Osteoblast (primary cell): ENCODE measurements at regions not wholly inside any gene's neighbourhood (a gene's known extent, or its start where the extent isn't known, plus 50 kb on each side); places are given as distances from the start of the nearest gene placed in this dataset.

ENCODE experiments used
- DNase-seq: peaks from one replicate; pipeline ENCODE4 v3.0.0; 2011; ENCODE audit warnings: low spot score, mixed read lengths; ENCODE audit not compliant: insufficient read length; ENCODE audit errors: missing footprints
- H2AFZ ChIP-seq: 2 replicates; pipeline ENCODE4 v1.6.0; 2011; ENCODE audit warnings: mild to moderate bottlenecking, low read length
- H3K27ac ChIP-seq: 2 replicates; pipeline ENCODE4 v1.5.1; 2011; ENCODE audit warnings: mild to moderate bottlenecking, low read depth, low read length, moderate library complexity
- H3K27me3 ChIP-seq: 2 replicates; pipeline ENCODE4 v1.6.0; 2012; ENCODE audit warnings: mild to moderate bottlenecking, control low read depth, inconsistent platforms, low read length, moderate library complexity; ENCODE audit not compliant: insufficient read depth
- H3K36me3 ChIP-seq: 2 replicates; pipeline ENCODE4 v1.5.1; 2011; ENCODE audit warnings: mild to moderate bottlenecking, low read length, control low read depth, moderate library complexity; ENCODE audit not compliant: insufficient read depth
- H3K4me1 ChIP-seq: 2 replicates; pipeline ENCODE4 v1.5.1; 2011; ENCODE audit warnings: mild to moderate bottlenecking, low read length, control low read depth, moderate library complexity; ENCODE audit not compliant: insufficient read depth
- H3K4me2 ChIP-seq: 2 replicates; pipeline ENCODE4 v1.6.0; 2011; ENCODE audit warnings: mild to moderate bottlenecking, low read length; ENCODE audit not compliant: insufficient read depth
- H3K4me3 ChIP-seq: fragments of 200-600 bp; sonication (generic); 3 replicates; pipeline ENCODE4 v1.5.1; 2012; ENCODE audit warnings: mild to moderate bottlenecking, low read length, inconsistent platforms; ENCODE audit not compliant: insufficient read depth
- H3K79me2 ChIP-seq: 2 replicates; pipeline ENCODE4 v1.6.0; 2012; ENCODE audit warnings: mild to moderate bottlenecking, low read length, control low read depth, inconsistent platforms; ENCODE audit not compliant: insufficient read depth
- H3K9me3 ChIP-seq: 2 replicates; pipeline ENCODE4 v1.5.1; 2011; ENCODE audit warnings: low read depth, low read length, control low read depth
- H4K20me1 ChIP-seq: 2 replicates; pipeline ENCODE4 v1.6.0; 2012; ENCODE audit warnings: mild to moderate bottlenecking, low read length, control low read depth; ENCODE audit not compliant: insufficient read depth
- CTCF ChIP-seq: IDR thresholded peaks from 2 replicates; pipeline ENCODE4 v1.5.1; 2011; ENCODE audit warnings: mild to moderate bottlenecking, low read depth, low read length, moderate library complexity; ENCODE audit errors: extremely low read depth

GRCh38 chr9:105046907-105047741 is 119.2 kb upstream of the ABCA1 start:
- Histone ChIP-seq H3K4me1 (peaks cover 3% of the 10 kb centered on the region), H3K4me3 (no peak overlapping the region), H3K36me3 (no peaks in the 10 kb centered on the region), H3K4me2 (no peak overlapping the region), H3K27ac (no peak overlapping the region), H3K9me3 (no peaks in the 10 kb centered on the region), H3K79me2 (no peaks in the 10 kb centered on the region), H2AFZ (no peak overlapping the region), H4K20me1 (no peaks in the 10 kb centered on the region), H3K27me3 (no peaks in the 10 kb centered on the region)
- DNase-seq, result no peak
- TF ChIP-seq CTCF, result no peak

- no peak overlapping the region for H3K4me3 ChIP-seq
- H3K9me3 ChIP-seq, result no peaks in the 10 kb centered on the region
- H3K4me1 ChIP-seq, result peaks cover 4% of the 10 kb centered on the region
- H3K36me3 ChIP-seq, result no peaks in the 10 kb centered on the region
- H3K4me2 ChIP-seq, result no peak overlapping the region
- H3K79me2 ChIP-seq, result no peaks in the 10 kb centered on the region
- DNase-seq, result no peak
- no peaks in the 10 kb centered on the region for H3K27me3 ChIP-seq
- H2AFZ ChIP-seq, result no peak overlapping the region
- H4K20me1 ChIP-seq, result no peaks in the 10 kb centered on the region
- no peak for TF ChIP-seq CTCF
- H3K27ac ChIP-seq, result no peak overlapping the region
Measured at GRCh38 chr9:105047742-105048041, 119.7 kb upstream of the ABCA1 start.

DNA sequence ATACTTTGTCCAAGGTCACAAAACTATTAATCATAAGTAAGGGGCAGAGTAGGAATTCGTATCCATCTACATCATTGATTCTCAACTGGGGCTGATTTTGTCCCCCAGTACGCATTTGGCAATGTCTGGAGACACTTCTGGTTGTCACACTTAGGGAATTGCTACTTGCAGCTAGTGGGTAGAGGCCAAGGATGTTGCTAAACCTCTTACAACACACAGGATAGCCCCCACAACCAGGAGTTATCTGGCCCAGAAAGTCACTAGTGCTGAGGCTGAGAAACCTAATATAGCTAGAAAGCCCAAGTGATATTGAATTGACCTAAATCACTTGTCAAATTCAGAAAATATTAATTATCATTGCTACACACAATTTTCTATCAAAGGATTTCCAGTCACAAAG is 120.4 kb upstream of the ABCA1 start:
- no peak overlapping the region for H3K4me2 ChIP-seq
- no peaks in the 10 kb centered on the region for H3K27me3 ChIP-seq
- peak; percentile 68 for DNase-seq
- no peaks in the 10 kb centered on the region for H4K20me1 ChIP-seq
- H3K79me2 ChIP-seq, result no peaks in the 10 kb centered on the region
- H3K36me3 ChIP-seq, result no peaks in the 10 kb centered on the region
- no peak overlapping the region for H2AFZ ChIP-seq
- H3K4me1 ChIP-seq, result peaks cover 11% of the 10 kb centered on the region
- H3K9me3 ChIP-seq, result no peaks in the 10 kb centered on the region
- no peak overlapping the region for H3K4me3 ChIP-seq
- TF ChIP-seq CTCF, result no peak
- no peak overlapping the region for H3K27ac ChIP-seq

DNA sequence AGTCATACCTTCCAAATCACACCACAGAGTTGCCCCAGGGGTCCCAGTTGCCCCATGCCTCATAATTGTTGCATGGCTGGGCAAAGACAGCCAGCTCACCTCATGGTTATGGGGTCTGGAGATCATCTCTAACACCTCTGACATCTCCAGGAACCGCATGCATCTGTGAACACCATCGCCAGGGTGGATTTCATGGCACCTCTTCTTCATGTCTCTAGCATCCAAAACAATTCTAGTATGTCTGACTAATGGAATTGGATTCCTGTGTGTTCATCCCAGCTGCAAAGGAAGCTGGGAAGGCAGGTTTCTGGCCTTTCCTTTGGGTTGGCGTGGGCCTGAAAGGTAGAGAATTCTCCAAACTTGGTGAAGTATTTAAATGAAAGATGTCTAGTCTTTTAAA is 122.3 kb upstream of the ABCA1 start:
- peaks cover 26% of the 10 kb centered on the region for H3K4me1 ChIP-seq
- no peak overlapping the region for H3K27ac ChIP-seq
- no peak for TF ChIP-seq CTCF
- H3K36me3 ChIP-seq, result no peaks in the 10 kb centered on the region
- no peak overlapping the region for H2AFZ ChIP-seq
- H3K27me3 ChIP-seq, result no peaks in the 10 kb centered on the region
- no peak for DNase-seq
- no peak overlapping the region for H3K4me3 ChIP-seq
- H4K20me1 ChIP-seq, result no peaks in the 10 kb centered on the region
- no peaks in the 10 kb centered on the region for H3K9me3 ChIP-seq
- no peaks in the 10 kb centered on the region for H3K79me2 ChIP-seq
- H3K4me2 ChIP-seq, result no peak overlapping the region
